Tibial nerve (tissue), 4 donors: ENCODE measurements at regions not wholly inside any gene's neighbourhood (a gene's known extent, or its start where the extent isn't known, plus 50 kb on each side); places are given as distances from the start of the nearest gene placed in this dataset.

Experiments
- EP300 ChIP-seq, 2 donors: sonication (generic); formaldehyde crosslinking; IDR thresholded peaks; one replicate each; pipeline ENCODE4 v1.6.1; 2017; ENCODE audit warnings: antibody characterized with exemption in 2 of 2, mild to moderate bottlenecking in 1 of 2
- POLR2A ChIP-seq, 2 donors: fragments of 450-650 bp; IDR thresholded peaks; one replicate each; pipeline ENCODE4 v1.6.1; 2017; ENCODE audit warnings: antibody characterized with exemption in 2 of 2, mild to moderate bottlenecking in 2 of 2, moderate library complexity in 2 of 2
- TF ChIP-seq, protein P1 (sequence below), 5 experiments: fragments of 200-600 bp in 3 of 5; fragments of 450-650 bp in 2 of 5; sonication (generic) in 3 of 5; IDR thresholded peaks; one replicate each; pipeline ENCODE4 v1.5.1; 2016 to 2019; ENCODE audit warnings: antibody characterized with exemption in 5 of 5, mild to moderate bottlenecking in 3 of 5, moderate library complexity in 2 of 5

DNA sequence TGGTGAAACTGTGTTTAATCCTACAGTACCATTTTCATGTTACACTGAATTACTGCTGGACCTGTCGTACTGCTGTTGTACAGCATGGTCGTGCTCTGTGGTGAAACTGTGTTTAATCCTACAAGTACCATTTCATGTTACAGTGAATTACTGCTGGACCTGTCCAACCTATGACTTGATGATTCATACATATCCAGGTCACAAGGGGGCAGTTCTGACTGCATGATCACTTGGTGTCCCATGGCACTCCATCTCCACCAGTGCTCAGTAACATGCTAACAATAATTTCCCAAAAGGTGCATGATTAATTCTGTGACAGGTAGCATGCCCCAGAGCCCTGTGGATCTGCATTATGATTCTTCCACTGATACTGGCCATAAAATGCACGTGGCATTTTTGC, 101.6 kb downstream of the ADCYAP1 start:
- TF ChIP-seq, protein P1, sequence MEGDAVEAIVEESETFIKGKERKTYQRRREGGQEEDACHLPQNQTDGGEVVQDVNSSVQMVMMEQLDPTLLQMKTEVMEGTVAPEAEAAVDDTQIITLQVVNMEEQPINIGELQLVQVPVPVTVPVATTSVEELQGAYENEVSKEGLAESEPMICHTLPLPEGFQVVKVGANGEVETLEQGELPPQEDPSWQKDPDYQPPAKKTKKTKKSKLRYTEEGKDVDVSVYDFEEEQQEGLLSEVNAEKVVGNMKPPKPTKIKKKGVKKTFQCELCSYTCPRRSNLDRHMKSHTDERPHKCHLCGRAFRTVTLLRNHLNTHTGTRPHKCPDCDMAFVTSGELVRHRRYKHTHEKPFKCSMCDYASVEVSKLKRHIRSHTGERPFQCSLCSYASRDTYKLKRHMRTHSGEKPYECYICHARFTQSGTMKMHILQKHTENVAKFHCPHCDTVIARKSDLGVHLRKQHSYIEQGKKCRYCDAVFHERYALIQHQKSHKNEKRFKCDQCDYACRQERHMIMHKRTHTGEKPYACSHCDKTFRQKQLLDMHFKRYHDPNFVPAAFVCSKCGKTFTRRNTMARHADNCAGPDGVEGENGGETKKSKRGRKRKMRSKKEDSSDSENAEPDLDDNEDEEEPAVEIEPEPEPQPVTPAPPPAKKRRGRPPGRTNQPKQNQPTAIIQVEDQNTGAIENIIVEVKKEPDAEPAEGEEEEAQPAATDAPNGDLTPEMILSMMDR (IDR thresholded peaks at IDR 0.05): no peak
- TF ChIP-seq EP300 (IDR thresholded peaks at IDR 0.05) (no peak), POLR2A (IDR thresholded peaks at IDR 0.05) (no peak)
